Fibroblast of the aortic adventitia (primary cell): ENCODE measurements at regions not wholly inside any gene's neighbourhood (a gene's known extent, or its start where the extent isn't known, plus 50 kb on each side); places are given as distances from the start of the nearest gene placed in this dataset.

Experiments
- DNase-seq: peaks from one replicate; pipeline ENCODE4 v3.0.0-alpha.2; 2010; ENCODE audit warnings: low read depth
- H3K4me3 ChIP-seq: 2 replicates; pipeline ENCODE4 v1.5.1; 2011; ENCODE audit warnings: low read depth, mild to moderate bottlenecking, control low read depth, low read length, moderate library complexity
- TF ChIP-seq, protein P1 (sequence below): IDR thresholded peaks from 2 replicates; pipeline ENCODE4 v1.5.1; 2011; ENCODE audit warnings: mild to moderate bottlenecking, low read length, control low read depth, inconsistent platforms; ENCODE audit not compliant: insufficient read depth

DNA sequence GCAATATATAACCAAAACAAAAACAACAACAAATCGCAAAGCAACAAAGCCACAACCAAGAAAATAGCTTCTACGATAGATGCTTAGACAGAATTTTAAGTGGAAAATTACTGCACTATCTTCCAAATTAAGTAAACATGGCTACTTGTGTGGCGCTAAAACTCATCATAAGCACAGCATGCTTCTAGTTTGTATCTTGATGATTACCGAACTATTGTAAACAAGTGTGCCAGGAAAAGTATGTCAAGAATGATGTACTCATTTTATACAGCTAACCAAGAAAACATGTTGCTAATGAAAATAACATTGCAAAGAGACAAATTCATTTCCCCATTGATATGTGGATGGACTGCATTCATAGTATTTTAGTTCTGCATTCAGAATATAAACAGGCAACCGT is 271.9 kb upstream of the GPC6 start:
- DNase-seq: no peak
- H3K4me3 ChIP-seq: no peak overlapping the region
- TF ChIP-seq, protein P1, sequence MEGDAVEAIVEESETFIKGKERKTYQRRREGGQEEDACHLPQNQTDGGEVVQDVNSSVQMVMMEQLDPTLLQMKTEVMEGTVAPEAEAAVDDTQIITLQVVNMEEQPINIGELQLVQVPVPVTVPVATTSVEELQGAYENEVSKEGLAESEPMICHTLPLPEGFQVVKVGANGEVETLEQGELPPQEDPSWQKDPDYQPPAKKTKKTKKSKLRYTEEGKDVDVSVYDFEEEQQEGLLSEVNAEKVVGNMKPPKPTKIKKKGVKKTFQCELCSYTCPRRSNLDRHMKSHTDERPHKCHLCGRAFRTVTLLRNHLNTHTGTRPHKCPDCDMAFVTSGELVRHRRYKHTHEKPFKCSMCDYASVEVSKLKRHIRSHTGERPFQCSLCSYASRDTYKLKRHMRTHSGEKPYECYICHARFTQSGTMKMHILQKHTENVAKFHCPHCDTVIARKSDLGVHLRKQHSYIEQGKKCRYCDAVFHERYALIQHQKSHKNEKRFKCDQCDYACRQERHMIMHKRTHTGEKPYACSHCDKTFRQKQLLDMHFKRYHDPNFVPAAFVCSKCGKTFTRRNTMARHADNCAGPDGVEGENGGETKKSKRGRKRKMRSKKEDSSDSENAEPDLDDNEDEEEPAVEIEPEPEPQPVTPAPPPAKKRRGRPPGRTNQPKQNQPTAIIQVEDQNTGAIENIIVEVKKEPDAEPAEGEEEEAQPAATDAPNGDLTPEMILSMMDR: no peak

GRCh38 chr13:92959790-92960189 is 266.8 kb upstream of the GPC6 start:
- DNase-seq: no peak
- H3K4me3 ChIP-seq: no peak overlapping the region
- TF ChIP-seq, protein P1: no peak

DNA sequence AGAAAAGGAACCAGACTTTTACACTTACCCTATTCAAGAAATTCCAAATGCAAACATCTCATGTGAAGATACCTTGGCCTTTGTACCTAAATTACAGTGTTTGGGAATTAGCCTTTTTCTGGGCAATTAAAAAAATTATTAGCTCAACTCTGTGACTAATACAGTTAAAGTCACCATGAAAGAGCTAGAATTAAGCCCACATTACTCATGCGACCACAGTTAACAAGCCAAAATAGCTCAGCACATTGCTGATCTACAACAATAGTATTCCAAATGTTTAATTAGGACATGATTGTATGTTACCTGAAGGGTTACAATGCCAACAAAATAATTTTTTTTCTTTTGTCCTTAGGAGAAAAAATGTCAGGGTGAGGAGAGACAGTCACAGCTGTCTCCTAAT is 263.6 kb upstream of the GPC6 start:
- H3K4me3 ChIP-seq: no peak overlapping the region
- TF ChIP-seq, protein P1: no peak
- no peak for DNase-seq

- no peak for DNase-seq
- H3K4me3 ChIP-seq: no peak overlapping the region
- TF ChIP-seq, protein P1: no peak
These were observed 260.3 kb upstream of the GPC6 start for GRCh38 chr13:92966341-92966740.

GRCh38 chr13:92966900-92967299 is 259.7 kb upstream of the GPC6 start:
- H3K4me3 ChIP-seq: no peak overlapping the region
- DNase-seq: no peak
- TF ChIP-seq, protein P1: no peak

DNA sequence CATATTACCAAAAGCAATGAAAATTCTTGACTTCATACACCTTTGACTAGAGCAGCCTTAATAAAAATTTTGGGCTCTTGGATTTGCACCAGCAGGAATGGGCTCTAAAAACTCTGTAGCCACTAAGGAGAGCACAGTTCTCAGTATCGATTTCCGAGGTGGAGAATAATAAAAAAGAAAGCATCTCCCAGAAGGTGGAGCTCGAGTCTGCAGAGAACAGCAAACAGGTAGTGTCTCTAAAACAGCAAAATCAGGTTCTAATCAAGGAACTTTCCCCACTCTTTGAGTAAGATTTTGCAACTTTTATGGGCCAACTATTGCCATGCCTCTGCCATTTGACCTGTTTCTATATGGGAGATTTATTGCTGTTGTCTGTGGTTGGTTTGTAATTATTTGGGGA is 258.7 kb upstream of the GPC6 start:
- peak; percentile 47 for DNase-seq
- H3K4me3 ChIP-seq: no peak overlapping the region

DNA sequence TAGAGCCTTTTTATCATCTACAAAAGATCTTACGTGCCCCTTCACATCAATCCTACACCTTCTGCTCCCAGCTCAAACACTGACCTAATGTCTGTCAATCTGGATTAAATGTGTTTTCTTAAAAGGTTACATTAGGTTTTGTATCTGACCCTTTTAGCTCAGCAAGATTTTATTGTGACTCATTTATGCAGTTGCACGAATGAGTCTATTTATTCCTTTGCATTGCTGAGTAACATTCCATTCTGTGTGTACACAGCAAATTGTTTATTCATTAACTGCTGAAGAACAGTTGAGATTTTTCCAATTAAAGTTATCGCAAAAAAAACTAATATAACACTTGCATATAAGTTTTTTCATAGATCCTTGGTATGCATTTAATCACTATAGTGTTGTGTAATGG is 253.9 kb upstream of the GPC6 start:
- no peak for DNase-seq
- TF ChIP-seq, protein P1: no peak
- no peak overlapping the region for H3K4me3 ChIP-seq

More for the DNA sequence above, 258.7 kb upstream of the GPC6 start:
- TF ChIP-seq, protein P1: peak; percentile 47
